ENCODE measurements at regions not wholly inside any gene's neighbourhood (a gene's known extent, or its start where the extent isn't known, plus 50 kb on each side); places are given as distances from the start of the nearest gene placed in this dataset.

DNA sequence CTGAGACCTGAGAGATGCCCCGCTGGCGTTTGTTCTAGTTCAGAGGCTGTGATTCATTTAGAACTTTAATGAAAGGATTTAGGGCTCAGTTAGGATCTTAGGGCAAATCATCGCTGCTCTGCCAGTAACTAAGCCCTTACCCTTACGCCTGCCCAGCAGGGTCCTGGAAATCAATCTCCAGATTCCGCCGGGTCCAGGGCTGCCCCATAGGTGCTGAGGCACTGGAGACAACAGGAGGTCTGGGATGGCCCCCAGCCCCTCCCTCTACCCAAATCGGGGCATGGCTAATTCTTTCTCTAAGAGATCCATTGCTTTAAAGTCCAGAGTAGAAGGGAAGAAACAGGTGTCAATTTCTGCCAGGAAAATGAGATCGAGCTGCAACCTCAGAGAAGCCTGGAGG is 83.1 kb downstream of the SDC1 start:
- no peak overlapping the region for H3K4me3 ChIP-seq (replicated peaks in 1 of 3; ENCODE audit: low read depth in 2 of 3, low read length in 3 of 3)
- H3K9ac ChIP-seq (ENCODE audit: insufficient read depth, low read length, poor library complexity, severe bottlenecking), result no peak overlapping the region
- Mint-ChIP-seq H3K36me3 (no peaks in the 10 kb centered on the region), H3K4me3 (no peak overlapping the region), H3K27ac (no peak overlapping the region), H3K9me3 (no peaks in the 10 kb centered on the region), H3K27me3 (ENCODE audit: low read depth in 3 of 3) (peaks cover 4 to 6% (median 5%) of the 10 kb centered on the region in 3 donors), H3K4me1 (no peaks in the 10 kb centered on the region)
- H3K4me1 ChIP-seq (ENCODE audit: control insufficient read depth in 1 of 2, insufficient read depth in 2 of 2, low read length in 2 of 2), result no peaks in the 10 kb centered on the region
- 92% methylated on average over 4 of the region's 8 CpGs for WGBS (ENCODE audit: insufficient coverage)
- no peak overlapping the region for H3K27ac ChIP-seq (ENCODE audit: low read depth in 1 of 2, low read length in 2 of 2)
- no peaks in the 10 kb centered on the region for H3K79me2 ChIP-seq (ENCODE audit: insufficient read depth, low read length)
- no peaks in the 10 kb centered on the region for H3K36me3 ChIP-seq (replicated peaks in 1 of 2; ENCODE audit: control insufficient read depth in 1 of 2, insufficient read depth in 2 of 2, low read length in 2 of 2)
- no peaks in the 10 kb centered on the region for H3K9me3 ChIP-seq (replicated peaks in 1 of 2; ENCODE audit: control insufficient read depth in 1 of 2, insufficient read depth in 1 of 2, low read length in 2 of 2)
- H4K20me1 ChIP-seq (ENCODE audit: insufficient read depth, low read length), result no peaks in the 10 kb centered on the region
- no peaks in the 10 kb centered on the region for H3K27me3 ChIP-seq (ENCODE audit: control insufficient read depth in 2 of 2, insufficient read depth in 2 of 2, low read length in 2 of 2)
- DNase-seq, result no peak
- TF ChIP-seq, protein P1, sequence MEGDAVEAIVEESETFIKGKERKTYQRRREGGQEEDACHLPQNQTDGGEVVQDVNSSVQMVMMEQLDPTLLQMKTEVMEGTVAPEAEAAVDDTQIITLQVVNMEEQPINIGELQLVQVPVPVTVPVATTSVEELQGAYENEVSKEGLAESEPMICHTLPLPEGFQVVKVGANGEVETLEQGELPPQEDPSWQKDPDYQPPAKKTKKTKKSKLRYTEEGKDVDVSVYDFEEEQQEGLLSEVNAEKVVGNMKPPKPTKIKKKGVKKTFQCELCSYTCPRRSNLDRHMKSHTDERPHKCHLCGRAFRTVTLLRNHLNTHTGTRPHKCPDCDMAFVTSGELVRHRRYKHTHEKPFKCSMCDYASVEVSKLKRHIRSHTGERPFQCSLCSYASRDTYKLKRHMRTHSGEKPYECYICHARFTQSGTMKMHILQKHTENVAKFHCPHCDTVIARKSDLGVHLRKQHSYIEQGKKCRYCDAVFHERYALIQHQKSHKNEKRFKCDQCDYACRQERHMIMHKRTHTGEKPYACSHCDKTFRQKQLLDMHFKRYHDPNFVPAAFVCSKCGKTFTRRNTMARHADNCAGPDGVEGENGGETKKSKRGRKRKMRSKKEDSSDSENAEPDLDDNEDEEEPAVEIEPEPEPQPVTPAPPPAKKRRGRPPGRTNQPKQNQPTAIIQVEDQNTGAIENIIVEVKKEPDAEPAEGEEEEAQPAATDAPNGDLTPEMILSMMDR (IDR thresholded peaks at IDR 0.05), result no peak
- intact Hi-C loops (cut with micrococcal nuclease), result no loop called here
- H2AFZ ChIP-seq (ENCODE audit: insufficient read depth, low read depth, low read length, poor library complexity, severe bottlenecking), result no peak overlapping the region
- no peak overlapping the region for H3K4me2 ChIP-seq (replicated peaks; ENCODE audit: extremely low read depth, low read length, poor library complexity, severe bottlenecking)

DNA sequence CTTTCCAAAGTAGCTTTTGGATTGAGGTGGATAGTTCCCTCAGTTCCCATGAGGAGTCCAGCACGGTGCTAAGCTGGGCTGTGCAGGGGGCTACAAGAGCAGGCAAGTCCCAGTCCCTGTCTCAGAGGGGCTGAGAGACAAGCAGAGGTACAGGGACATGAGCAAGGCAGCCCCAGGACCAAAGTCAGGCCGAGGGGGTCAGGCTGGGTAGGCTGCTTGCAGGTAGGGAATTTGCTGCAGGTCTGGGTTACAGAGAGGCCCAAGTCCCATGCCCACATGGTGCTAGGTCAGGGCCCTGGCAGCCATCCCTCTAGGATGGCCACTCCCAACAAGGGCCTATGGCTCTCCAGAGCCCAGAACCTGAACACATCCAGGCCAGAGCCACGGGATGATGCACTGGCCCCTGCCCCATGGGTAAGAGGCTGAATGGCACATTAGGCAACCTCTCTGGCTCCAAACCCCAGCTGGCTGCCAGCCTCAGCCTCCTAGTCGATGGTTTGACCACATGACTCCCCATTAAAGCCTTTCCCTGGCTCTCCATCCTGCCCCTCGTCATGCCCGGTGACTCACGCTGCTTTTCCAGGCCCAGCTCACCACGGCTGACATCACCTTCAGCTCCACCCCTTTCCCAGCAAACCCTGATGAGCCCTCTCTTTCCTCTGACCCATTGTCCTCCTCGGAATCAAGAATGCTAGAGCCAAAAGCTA is 83.7 kb downstream of the SDC1 start:
- Histone ChIP-seq H3K9ac (ENCODE audit: insufficient read depth, low read length, poor library complexity, severe bottlenecking) (no peak overlapping the region), H3K4me3 (replicated peaks in 1 of 3; ENCODE audit: low read depth in 2 of 3, low read length in 3 of 3) (no peak overlapping the region), H3K4me2 (replicated peaks; ENCODE audit: extremely low read depth, low read length, poor library complexity, severe bottlenecking) (no peak overlapping the region), H3K79me2 (ENCODE audit: insufficient read depth, low read length) (no peaks in the 10 kb centered on the region), H3K4me1 (ENCODE audit: control insufficient read depth in 1 of 2, insufficient read depth in 2 of 2, low read length in 2 of 2) (no peaks in the 10 kb centered on the region), H3K27me3 (ENCODE audit: control insufficient read depth in 2 of 2, insufficient read depth in 2 of 2, low read length in 2 of 2) (no peaks in the 10 kb centered on the region), H4K20me1 (ENCODE audit: insufficient read depth, low read length) (no peaks in the 10 kb centered on the region), H3K9me3 (replicated peaks in 1 of 2; ENCODE audit: control insufficient read depth in 1 of 2, insufficient read depth in 1 of 2, low read length in 2 of 2) (no peaks in the 10 kb centered on the region), H3K36me3 (replicated peaks in 1 of 2; ENCODE audit: control insufficient read depth in 1 of 2, insufficient read depth in 2 of 2, low read length in 2 of 2) (no peaks in the 10 kb centered on the region), H2AFZ (ENCODE audit: insufficient read depth, low read depth, low read length, poor library complexity, severe bottlenecking) (no peak overlapping the region), H3K27ac (ENCODE audit: low read depth in 1 of 2, low read length in 2 of 2) (no peak overlapping the region)
- Mint-ChIP-seq H3K4me3 (no peak overlapping the region), H3K27me3 (ENCODE audit: low read depth in 3 of 3) (peaks cover 4 to 5% (median 4%) of the 10 kb centered on the region in 3 donors), H3K9me3 (no peaks in the 10 kb centered on the region), H3K27ac (no peak overlapping the region), H3K4me1 (no peaks in the 10 kb centered on the region), H3K36me3 (no peaks in the 10 kb centered on the region)
- TF ChIP-seq, protein P1 (IDR thresholded peaks at IDR 0.05), result no peak
- 79% methylated on average over 9 of the region's 9 CpGs for WGBS (ENCODE audit: insufficient coverage)
- no peak for DNase-seq
- intact Hi-C loops (cut with micrococcal nuclease), result no loop called here
